H9 (cell line): ENCODE measurements at regions not wholly inside any gene's neighbourhood (a gene's known extent, or its start where the extent isn't known, plus 50 kb on each side); places are given as distances from the start of the nearest gene placed in this dataset.

ENCODE experiments used
- DNase-seq: peaks from one replicate; pipeline ENCODE4 v3.0.0-alpha.2; 2017
- H2AFZ ChIP-seq: one replicate; pipeline ENCODE4 v1.6.1; 2013; ENCODE audit warnings: mild to moderate bottlenecking, low read length, control low read depth, moderate library complexity
- H2AK5ac ChIP-seq: 2 replicates; pipeline ENCODE4 v1.6.1; 2013; ENCODE audit warnings: low read length, control low read depth, mixed read lengths; ENCODE audit not compliant: insufficient read length
- H2BK120ac ChIP-seq: one replicate; pipeline ENCODE4 v1.6.1; 2013; ENCODE audit warnings: low read depth, mild to moderate bottlenecking, low read length, control low read depth, inconsistent platforms; ENCODE audit not compliant: poor library complexity, severe bottlenecking
- H2BK12ac ChIP-seq: 2 replicates; pipeline ENCODE4 v1.6.1; 2013; ENCODE audit warnings: low read length, control low read depth, mixed read lengths, low read depth; ENCODE audit not compliant: insufficient read length
- H2BK15ac ChIP-seq: 2 replicates; pipeline ENCODE4 v1.6.1; 2013; ENCODE audit warnings: low read depth, low read length, control low read depth
- H2BK20ac ChIP-seq: one replicate; pipeline ENCODE4 v1.6.1; 2013; ENCODE audit warnings: low read depth, mild to moderate bottlenecking, low read length, control low read depth, inconsistent platforms; ENCODE audit not compliant: poor library complexity, severe bottlenecking
- H2BK5ac ChIP-seq: 2 replicates; pipeline ENCODE4 v1.6.1; 2013; ENCODE audit warnings: low read length, control low read depth, mixed read lengths; ENCODE audit not compliant: insufficient read length
- H3K14ac ChIP-seq: 2 replicates; pipeline ENCODE4 v1.6.1; 2013; ENCODE audit warnings: low read length, control low read depth; ENCODE audit not compliant: insufficient read depth
- H3K18ac ChIP-seq: 2 replicates; pipeline ENCODE4 v1.6.1; 2013; ENCODE audit warnings: low read depth, mild to moderate bottlenecking, mixed read lengths, low read length, control low read depth; ENCODE audit not compliant: insufficient read length
- H3K23ac ChIP-seq: 2 replicates; pipeline ENCODE4 v1.6.1; 2013; ENCODE audit warnings: low read length, control low read depth, mixed read lengths, low read depth; ENCODE audit not compliant: insufficient read length
- H3K23me2 ChIP-seq: 2 replicates; pipeline ENCODE4 v1.6.1; 2013; ENCODE audit warnings: low read depth, mild to moderate bottlenecking, mixed read lengths, low read length, control low read depth; ENCODE audit not compliant: insufficient read length, poor library complexity, severe bottlenecking
- H3K27ac ChIP-seq: 2 replicates; pipeline ENCODE4 v1.5.1; 2013; ENCODE audit warnings: low read length, control low read depth, mixed read lengths, low read depth; ENCODE audit not compliant: insufficient read length
- H3K27me3 ChIP-seq: 2 replicates; pipeline ENCODE4 v1.6.1; 2013; ENCODE audit warnings: low read length, control low read depth, inconsistent platforms; ENCODE audit not compliant: insufficient read depth
- H3K4ac ChIP-seq: 2 replicates; pipeline ENCODE4 v1.6.1; 2013; ENCODE audit warnings: low read depth, mild to moderate bottlenecking, control low read depth, inconsistent platforms, low read length, moderate library complexity
- H3K4me1 ChIP-seq: 2 replicates; pipeline ENCODE4 v1.6.1; 2013; ENCODE audit warnings: low read length, control low read depth, inconsistent platforms; ENCODE audit not compliant: insufficient read depth
- H3K4me2 ChIP-seq: 2 replicates; pipeline ENCODE4 v1.6.1; 2013; ENCODE audit warnings: low read length, control low read depth, mixed read lengths; ENCODE audit not compliant: insufficient read length, insufficient read depth
- H3K56ac ChIP-seq: 2 replicates; pipeline ENCODE4 v1.6.1; 2013; ENCODE audit warnings: low read depth, mild to moderate bottlenecking, mixed read lengths, low read length, control low read depth; ENCODE audit not compliant: insufficient read length
- H3K79me1 ChIP-seq: 2 replicates; pipeline ENCODE4 v1.6.1; 2013; ENCODE audit warnings: low read depth, mild to moderate bottlenecking, moderate library complexity, low read length, control low read depth, inconsistent platforms; ENCODE audit not compliant: insufficient read depth, poor library complexity, severe bottlenecking
- H3K79me2 ChIP-seq: 2 replicates; pipeline ENCODE4 v1.6.1; 2013; ENCODE audit warnings: low read length, control low read depth, inconsistent platforms; ENCODE audit not compliant: insufficient read depth
- H3K9ac ChIP-seq: 2 replicates; pipeline ENCODE4 v1.6.1; 2013; ENCODE audit warnings: low read length, control low read depth, mixed read lengths; ENCODE audit not compliant: insufficient read length; ENCODE audit errors: extremely low read depth
- H3K9me3 ChIP-seq: one replicate; pipeline ENCODE4 v1.6.1; 2013; ENCODE audit warnings: low read depth, low read length, inconsistent platforms; ENCODE audit not compliant: control insufficient read depth
- H3T11ph ChIP-seq: one replicate; pipeline ENCODE4 v1.6.1; 2013; ENCODE audit warnings: mild to moderate bottlenecking, low read length, control low read depth, inconsistent platforms
- H4K20me1 ChIP-seq: one replicate; pipeline ENCODE4 v1.6.1; 2013; ENCODE audit not compliant: control insufficient read depth, insufficient read length, insufficient read depth
- H4K5ac ChIP-seq: 2 replicates; pipeline ENCODE4 v1.6.1; 2013; ENCODE audit warnings: low read depth, mild to moderate bottlenecking, mixed read lengths, low read length, control low read depth; ENCODE audit not compliant: insufficient read length
- H4K8ac ChIP-seq: replicated peaks from 2 replicates; pipeline ENCODE4 v1.6.1; 2013; ENCODE audit warnings: low read length, control low read depth, mixed read lengths, low read depth; ENCODE audit not compliant: insufficient read length
- H4K91ac ChIP-seq: 2 replicates; pipeline ENCODE4 v1.6.1; 2013; ENCODE audit warnings: low read depth, mild to moderate bottlenecking, moderate library complexity, mixed read lengths, low read length, control low read depth; ENCODE audit not compliant: insufficient read length
- H3K27ac Mint-ChIP-seq, 3 experiments: 2 replicates in 2 of 3; 3 replicates in 1 of 3; pipeline ENCODE4 v1.8.0; 2020 to 2021; ENCODE audit warnings: mixed read lengths in 3 of 3, mild to moderate bottlenecking in 1 of 3, moderate library complexity in 1 of 3
- H3K27me3 Mint-ChIP-seq: 2 replicates; pipeline ENCODE4 v1.8.0; 2021; ENCODE audit warnings: low read depth, mild to moderate bottlenecking, moderate library complexity, mixed read lengths
- H3K36me3 Mint-ChIP-seq, 3 experiments: 2 replicates in 2 of 3; 3 replicates in 1 of 3; pipeline ENCODE4 v1.8.0; 2020 to 2021; ENCODE audit warnings: low read depth in 3 of 3, mixed read lengths in 3 of 3; ENCODE audit not compliant: insufficient read depth in 1 of 3
- H3K4me1 Mint-ChIP-seq, 2 experiments: 2 replicates each; pipeline ENCODE4 v1.8.0; 2020; ENCODE audit warnings: mixed read lengths in 2 of 2
- H3K4me3 Mint-ChIP-seq, 2 experiments: 2 replicates in 1 of 2; 3 replicates in 1 of 2; pipeline ENCODE4 v1.8.0; 2020 to 2021; ENCODE audit warnings: mild to moderate bottlenecking in 2 of 2, mixed read lengths in 2 of 2, moderate library complexity in 1 of 2
- H3K9me3 Mint-ChIP-seq, 2 experiments: 2 replicates in 1 of 2; 3 replicates in 1 of 2; pipeline ENCODE4 v1.8.0; 2020; ENCODE audit warnings: mild to moderate bottlenecking in 2 of 2, mixed read lengths in 2 of 2, moderate library complexity in 1 of 2
- CTCF ChIP-seq: fragments of 200-600 bp; sonication (generic); conservative IDR thresholded peaks from 3 replicates; pipeline ENCODE4 v1.8.0; 2021; ENCODE audit warnings: antibody characterized with exemption, mild to moderate bottlenecking
- WGBS: extraction: QIAGEN DNeasy Blood & Tissue Kit; methylation state at CpG from one replicate; pipeline ENCODE4 v1.1.7; 2013; ENCODE audit warnings: missing lambda C conversion rate, low lambda C conversion rate, mixed read lengths; ENCODE audit not compliant: insufficient read length; ENCODE audit errors: extremely low coverage; 5-methylcytosine and 5-hydroxymethylcytosine counted together

GRCh38 chr12:46089414-46090162, 99.2 kb upstream of the SCAF11 start:
- H3T11ph ChIP-seq = no peak overlapping the region
- no peaks in the 10 kb centered on the region for H3K23me2 ChIP-seq
- H3K4me2 ChIP-seq = no peak overlapping the region
- H3K23ac ChIP-seq = no peak overlapping the region
- DNase-seq = no peak
- H3K27ac Mint-ChIP-seq = no peak overlapping the region
- no peak overlapping the region for H3K4ac ChIP-seq
- H3K27me3 ChIP-seq = no peaks in the 10 kb centered on the region
- H2BK120ac ChIP-seq = no peak overlapping the region
- no peak overlapping the region for H3K27ac ChIP-seq
- peaks cover 69 to 80% of the 10 kb centered on the region in 2 experiments for H3K9me3 Mint-ChIP-seq
- H4K20me1 ChIP-seq = no peaks in the 10 kb centered on the region
- H3K9me3 ChIP-seq = peaks cover 38% of the 10 kb centered on the region
- H3K9ac ChIP-seq = no peak overlapping the region
- no peak overlapping the region for H4K91ac ChIP-seq
- no peaks in the 10 kb centered on the region for H3K79me1 ChIP-seq
- no peak overlapping the region for H2BK20ac ChIP-seq
- H3K4me1 ChIP-seq = no peaks in the 10 kb centered on the region
- no peaks in the 10 kb centered on the region for H3K79me2 ChIP-seq
- no peak overlapping the region for H2BK5ac ChIP-seq
- peaks cover 9 to 30% (median 23%) of the 10 kb centered on the region in 3 experiments for H3K36me3 Mint-ChIP-seq
- no peak overlapping the region for H2AFZ ChIP-seq
- H3K4me1 Mint-ChIP-seq = no peaks in the 10 kb centered on the region
- no peak overlapping the region for H2AK5ac ChIP-seq
- H3K4me3 Mint-ChIP-seq = no peak overlapping the region
- no peak overlapping the region for H4K8ac ChIP-seq
- no peak overlapping the region for H3K14ac ChIP-seq
- no peak overlapping the region for H4K5ac ChIP-seq
- H2BK15ac ChIP-seq = no peak overlapping the region
- no peak overlapping the region for H2BK12ac ChIP-seq
- WGBS = no CpG with 5 or more reads among the region's 5 CpGs
- H3K18ac ChIP-seq = no peak overlapping the region
- no peak overlapping the region for H3K56ac ChIP-seq
- TF ChIP-seq CTCF = no peak
- peaks cover 2% of the 10 kb centered on the region; the same call in 1 of the 2 replicates for H3K27me3 Mint-ChIP-seq
